NOMO-1 treated with DMSO at 0.1 percent for 48 hours (cell line): ENCODE measurements at regions not wholly inside any gene's neighbourhood (a gene's known extent, or its start where the extent isn't known, plus 50 kb on each side); places are given as distances from the start of the nearest gene placed in this dataset.
"Not testable (repeated sequence)": the region's sequence is repeated elsewhere in the genome, so short reads cannot be mapped to it uniquely, and the experiment has no call there.

Experiments
- DNase-seq: peaks from one replicate; lab custom pipeline; 2025; ENCODE audit not compliant: unreplicated experiment; lab: John Stamatoyannopoulos, UW

DNA sequence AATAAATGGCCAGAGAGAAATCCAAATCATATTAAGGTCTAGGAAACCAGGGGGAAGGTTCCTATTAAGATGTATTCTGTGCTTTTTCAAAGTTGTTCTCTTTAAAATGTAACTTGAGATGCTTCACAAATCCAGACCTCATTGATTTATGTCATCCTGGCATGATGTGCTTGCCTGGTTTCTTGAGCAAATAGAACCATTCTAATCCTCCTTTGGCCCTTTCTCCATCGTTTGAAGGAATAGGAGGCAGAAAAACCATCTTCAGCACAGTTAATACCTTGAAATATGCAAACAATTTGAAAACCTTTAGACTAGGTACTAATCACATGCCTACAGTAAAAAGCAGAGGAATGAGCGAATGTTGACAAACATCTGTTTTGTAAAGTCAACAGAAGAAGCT is 202.2 kb upstream of the CXorf66 start:
- DNase-seq: no peak

DNA sequence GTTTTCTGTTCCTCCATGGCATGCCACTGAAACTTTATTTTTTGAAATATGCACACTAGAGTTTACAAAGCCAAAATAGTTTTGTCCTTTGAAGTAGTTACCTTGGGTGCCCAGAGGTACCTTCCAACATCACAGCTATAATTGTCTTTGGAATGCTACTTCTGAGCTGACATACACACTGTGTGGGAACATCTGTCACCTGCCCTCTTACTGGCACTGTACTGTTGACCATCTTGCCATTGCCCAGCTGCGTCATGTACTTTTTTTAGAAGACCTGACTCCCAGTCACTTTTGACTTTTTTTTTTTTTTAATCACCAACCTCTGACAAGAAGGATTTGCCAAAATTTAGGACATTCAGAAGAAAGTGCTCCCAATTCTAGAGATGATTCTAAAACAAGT is 200.5 kb upstream of the CXorf66 start:
- DNase-seq: no peak

DNA sequence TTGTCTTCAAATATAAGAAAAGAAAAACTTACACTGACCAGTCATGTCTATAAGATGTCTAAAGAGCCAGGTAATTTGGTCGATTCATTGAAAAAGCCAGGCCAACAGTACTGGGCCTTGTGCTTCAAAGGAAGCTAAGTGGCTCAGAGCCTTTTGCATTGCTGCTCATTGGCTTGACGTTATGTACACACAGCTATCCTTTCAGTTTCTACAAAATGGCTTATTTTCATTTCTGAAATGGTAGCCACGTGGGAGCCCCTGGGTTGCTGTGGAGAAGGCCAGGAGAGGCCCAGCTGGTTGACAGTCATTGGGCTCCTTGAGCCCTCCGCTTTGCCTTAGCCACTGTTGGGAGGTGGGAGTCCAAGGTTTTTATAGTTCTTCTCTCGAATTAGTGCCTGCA is 199.1 kb upstream of the CXorf66 start:
- no peak for DNase-seq

DNA sequence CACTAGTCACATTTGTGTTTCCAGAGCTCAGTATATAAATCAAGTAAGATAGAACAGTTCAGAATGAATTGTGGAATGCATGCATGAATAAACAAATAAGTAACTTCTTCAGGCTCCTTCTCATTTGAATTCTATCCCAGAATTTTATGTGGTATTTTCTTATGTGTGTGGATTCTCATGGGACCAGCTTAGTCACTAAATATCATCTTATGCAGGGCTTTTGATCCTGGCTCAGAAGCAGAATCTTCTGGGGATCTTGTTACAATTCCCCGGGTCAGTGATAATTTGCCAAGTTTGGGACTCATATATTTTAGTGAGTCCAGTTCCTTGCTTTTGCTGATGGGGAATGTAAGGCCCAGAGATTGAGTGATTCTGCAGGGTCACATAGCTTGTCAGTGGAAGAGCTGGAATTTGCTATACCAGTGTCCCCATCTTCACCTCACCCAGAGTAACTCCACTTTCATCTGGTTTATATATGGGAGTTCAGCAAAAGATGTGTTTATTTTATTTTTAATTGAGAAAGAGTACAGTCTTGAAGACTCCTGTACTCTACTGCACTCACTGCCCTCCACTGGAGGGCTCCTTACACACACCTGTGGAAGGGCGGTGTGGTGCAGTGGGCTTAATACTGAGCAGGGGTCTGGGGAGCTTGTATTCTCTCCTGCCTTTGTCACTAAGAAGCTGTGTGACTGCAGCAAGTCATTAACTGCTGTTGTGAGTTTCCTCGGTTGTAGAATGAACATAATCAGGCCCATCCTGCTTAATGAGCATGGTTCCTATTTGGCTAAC is 198.2 kb upstream of the CXorf66 start:
- DNase-seq: no peak

DNA sequence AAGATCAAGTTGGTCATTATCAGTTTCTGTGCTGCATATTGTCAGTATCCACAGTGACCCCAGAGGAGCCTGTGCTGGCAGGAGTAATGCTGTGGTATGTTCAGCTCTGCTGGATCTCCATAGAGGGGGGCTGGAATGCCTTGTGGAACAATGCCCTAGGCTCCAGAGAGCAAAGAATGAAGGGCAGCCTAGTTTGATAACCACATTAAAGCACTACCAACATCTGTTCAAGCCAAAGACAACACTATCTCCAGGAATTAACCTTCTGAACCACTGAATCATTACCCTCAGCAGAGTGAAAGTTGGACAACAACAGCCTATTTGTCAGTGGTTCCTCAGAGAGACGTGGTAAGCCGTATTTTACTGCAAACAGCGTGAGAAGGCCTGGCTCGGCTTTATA is 192.3 kb upstream of the CXorf66 start:
- no peak for DNase-seq

DNA sequence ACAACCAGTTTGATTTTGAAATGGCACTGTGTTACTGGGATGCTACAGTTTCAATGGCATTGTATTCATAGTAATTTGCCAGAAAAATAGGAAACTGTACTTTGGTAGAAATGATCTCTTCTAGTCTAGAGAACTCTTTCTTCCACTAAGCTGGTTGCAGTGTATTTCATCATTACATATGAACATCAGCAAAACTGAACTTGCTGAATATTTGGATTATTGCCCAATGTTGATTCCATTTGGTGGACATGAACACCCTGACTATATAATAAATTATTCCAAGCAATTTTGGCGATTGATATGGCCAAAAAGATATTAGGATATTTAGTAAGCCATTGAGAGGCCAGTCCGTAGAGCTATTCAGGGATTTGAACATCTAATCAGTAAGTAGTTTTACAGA is 191.8 kb upstream of the CXorf66 start:
- DNase-seq: no peak

DNA sequence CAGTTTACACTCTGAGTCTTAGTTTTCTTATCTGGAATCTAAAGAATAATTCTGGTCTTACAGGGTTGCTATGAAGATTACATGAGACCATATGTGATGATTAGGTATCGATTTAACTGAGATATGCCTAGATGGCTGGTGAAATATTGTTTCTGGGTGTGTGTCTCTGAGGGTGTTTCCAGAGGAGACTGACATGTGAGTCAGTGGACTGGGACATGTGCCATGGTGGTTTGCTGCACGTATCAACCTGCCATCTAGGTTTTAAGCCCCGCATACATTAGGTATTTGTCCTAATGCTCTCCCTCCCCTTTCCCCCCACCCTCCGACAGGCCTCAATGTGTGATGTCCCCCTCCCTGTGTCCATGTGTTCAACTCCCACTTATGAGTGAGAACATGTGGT is 186.0 kb upstream of the CXorf66 start:
- DNase-seq: no peak

DNA sequence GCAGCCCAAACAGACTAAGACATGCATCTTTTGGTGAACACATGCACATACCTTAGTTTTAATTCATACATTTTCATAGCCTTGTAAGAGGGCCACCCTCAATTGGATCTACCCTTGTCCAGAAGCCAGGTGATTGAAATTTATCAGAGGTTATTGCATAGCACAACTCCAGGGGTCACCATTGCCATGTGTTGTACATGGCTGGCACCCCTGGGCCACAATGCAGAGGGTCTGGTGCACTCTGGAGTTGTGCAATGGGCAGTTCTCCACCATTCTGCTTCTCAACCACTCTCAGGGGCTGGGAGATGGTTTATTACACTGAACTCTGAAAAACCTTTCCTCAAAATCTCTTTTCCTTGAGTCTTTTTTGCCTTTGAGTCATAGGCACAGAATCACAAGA is 184.4 kb upstream of the CXorf66 start:
- no peak for DNase-seq

DNA sequence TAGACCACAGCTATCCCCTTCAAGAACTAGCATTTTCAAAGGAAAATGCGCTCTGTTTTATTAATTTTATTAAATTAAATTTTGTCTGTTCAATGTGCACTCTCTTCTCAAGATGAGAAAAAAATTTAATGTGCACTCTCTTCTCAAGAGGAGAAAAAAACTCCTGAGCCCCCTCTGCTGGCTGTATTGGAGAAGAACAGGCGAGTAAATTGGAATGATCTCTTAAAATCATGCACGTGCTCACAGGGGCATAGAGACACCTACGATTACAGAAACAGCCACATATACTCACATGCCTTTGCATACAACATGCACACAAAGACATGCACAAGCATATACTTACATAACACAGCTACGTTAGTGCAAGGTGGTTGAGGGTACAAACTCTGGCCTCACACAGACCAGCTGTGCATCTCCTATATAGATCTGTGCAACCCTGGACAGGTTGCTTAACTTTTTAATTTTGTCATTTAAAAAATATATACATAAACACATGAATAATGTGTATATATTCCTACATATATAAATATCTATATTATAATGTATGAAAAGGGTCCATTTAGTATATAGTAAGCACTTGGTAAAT is 176.2 kb upstream of the CXorf66 start:
- DNase-seq: no peak

DNA sequence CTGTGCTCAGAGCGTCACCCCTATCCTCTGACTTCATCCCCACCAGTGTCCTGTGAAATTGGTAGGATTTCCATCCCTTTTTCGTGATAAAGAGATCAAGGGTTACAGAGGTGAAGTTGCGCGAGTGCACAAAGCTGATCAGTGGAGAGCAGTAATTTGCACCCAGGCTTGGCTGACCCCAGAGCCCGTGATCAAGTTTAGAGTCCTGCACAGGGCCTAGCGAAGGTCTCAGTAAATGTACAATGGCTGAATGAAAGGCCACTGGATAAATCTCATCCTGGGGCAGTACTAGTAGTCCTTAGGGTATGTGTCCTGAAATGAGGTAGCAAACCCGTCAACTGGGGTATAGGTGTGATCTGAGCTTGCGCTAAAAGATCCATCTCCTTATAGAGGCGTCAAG is 173.2 kb upstream of the CXorf66 start:
- DNase-seq: not testable (repeated sequence)

DNA sequence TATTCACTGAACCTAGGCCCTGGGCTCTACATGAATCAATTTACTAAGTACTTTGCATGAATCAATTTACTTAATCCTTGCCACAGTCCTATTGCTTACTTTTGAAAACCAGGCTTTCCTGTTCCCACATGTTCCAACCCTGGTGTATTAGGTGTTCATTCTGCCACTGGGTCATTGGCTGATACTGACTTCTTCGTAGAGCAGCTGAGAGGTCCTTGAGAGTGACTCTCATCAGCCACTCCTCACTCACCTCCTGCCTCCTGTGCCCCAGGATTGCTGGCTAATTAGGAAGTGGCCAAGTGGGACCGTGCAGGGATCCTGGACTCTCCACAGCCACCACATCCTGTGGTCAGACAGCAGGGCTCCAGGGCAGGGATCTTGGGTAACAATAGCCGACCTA is 172.7 kb upstream of the CXorf66 start:
- not testable (repeated sequence) for DNase-seq

DNA sequence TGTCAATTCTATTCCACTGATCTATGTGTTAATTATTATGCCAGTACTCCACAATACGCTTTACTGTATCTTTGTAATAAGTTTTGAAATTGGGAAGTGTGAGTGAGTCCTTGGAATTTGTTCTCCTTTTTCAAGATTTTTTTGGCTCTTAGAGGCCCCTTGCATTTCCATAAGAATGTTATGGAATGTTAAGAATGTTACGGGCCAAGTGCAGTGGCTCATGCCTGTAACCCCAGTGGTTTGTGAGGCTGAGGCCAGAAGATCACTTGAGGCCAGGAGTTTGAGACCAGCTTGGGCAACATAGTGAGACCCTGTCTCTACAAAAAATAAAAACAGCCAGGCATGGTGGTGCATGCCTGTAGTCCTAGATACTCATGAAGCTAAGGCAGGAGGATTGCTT is 167.6 kb upstream of the CXorf66 start:
- DNase-seq: no peak

DNA sequence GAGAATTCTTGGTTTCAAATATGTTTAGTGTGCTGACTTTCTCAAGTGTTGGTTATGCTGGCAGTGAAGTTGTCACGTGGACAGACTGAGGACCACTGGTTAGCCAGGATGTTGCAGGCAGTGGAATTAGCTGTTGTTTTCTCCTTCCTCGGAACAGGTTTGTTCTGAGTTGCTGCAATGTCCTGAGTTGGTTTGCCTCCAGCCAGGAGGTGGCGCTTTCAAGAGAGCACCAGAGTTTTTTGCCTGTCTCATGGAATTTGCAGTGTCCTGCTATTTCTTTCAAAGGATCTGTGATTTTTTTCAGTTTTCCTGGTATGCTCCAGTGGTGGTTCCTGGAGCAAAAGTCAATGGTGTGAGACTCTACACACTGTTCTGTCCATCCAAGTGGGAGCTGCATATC is 158.1 kb upstream of the CXorf66 start:
- DNase-seq: no peak

DNA sequence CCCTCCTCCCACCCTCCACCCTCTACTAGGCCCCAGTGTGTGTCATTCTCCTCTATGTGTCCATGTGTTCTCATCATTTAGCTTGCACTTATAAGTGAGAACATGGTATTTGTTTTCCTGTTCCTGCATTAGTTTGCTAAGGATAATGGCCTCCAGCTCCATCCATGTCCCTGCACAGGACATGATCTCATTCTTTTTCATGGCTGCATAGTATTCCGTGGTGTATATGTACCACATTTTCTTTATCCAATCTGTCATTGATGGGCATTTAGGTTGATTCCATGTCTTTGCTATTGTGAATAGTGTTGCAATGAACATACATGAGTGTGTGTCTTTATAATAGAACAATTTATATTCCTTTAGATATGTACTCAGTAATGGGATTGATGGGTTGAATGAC is 148.7 kb upstream of the CXorf66 start:
- not testable (repeated sequence) for DNase-seq

DNA sequence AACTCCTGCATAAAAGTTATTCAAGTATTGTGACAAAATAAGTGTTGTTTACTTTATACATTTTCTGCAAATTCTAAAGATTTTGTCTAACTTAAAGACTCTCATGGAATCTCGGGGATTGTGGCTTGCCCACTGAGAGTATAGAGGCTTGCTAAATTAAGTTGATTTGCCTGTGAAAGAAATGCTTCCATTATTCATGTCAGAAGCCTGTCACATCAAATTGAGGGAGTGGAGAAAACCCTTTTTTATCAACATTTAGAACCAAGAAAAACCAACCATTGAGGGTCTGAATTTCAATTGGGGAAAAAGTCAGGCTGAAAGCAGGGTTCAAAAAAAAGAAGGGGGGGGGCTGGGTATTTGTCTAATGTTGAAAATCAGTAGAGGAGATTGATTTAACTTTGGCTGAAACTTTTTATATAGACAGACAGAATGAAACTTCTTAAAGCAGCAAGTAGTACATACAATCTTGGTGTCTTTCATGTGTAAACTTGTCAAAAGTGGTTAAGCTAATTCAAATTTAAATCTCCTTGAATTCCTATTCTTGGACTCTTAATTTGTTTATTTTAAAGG is 144.8 kb upstream of the CXorf66 start:
- no peak for DNase-seq

DNA sequence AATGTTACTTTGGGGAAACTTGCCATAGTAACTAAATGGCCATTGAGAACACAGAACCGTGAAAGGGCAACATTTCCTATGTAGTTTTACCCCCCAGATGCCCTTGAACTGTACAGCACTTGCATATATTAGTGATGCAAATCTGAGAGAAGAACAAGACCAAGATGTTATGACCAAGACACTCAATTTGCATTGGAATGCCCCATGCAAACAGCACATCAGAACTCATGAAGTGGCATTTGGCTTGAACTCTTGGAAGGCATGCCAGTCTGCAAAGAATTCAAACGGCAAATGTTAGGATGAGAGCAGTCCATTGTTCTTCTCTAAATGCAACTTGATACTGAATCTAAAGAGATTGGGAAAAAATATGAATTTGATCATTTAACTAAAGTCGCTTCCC is 139.4 kb upstream of the CXorf66 start:
- no peak for DNase-seq

DNA sequence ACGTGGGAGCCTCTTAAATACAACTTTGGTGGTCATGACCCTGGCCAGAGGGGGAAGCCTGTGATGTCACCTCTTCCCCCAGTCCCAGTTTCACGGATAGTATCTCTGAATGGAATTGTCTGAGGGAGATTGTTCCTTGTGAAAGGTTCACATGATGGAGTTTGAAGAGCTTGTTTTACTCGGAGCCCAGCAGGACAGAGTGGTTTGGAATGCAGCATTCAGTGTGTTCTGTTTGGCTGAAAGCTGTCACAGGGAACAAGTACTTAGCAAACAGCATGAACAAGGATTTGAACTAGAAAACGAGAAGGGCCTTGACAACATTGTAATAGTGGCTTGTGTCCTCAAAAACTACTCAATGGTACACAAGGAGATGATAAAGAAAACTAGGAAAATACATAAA is 133.9 kb upstream of the CXorf66 start:
- no peak for DNase-seq

DNA sequence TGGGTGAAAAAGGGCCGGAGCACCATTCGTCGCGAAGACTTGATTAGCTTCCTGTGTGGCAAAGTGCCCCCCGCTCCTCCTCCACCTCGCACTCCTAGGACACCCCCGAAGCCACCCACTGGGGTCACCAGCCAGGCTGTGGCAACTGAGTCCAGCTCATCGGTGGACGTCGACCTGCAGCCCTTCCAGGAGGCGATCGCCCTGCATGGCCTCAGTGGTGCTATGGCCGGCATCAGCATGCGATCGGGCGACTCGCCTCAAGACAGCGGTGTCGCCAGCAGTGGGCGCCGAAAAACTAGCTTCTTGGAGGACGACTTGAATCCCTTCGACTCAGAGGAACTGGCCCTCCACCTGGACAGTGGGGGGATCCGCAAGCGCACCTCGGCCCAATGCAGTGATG is 126.8 kb upstream of the CXorf66 start:
- DNase-seq: no peak

DNA sequence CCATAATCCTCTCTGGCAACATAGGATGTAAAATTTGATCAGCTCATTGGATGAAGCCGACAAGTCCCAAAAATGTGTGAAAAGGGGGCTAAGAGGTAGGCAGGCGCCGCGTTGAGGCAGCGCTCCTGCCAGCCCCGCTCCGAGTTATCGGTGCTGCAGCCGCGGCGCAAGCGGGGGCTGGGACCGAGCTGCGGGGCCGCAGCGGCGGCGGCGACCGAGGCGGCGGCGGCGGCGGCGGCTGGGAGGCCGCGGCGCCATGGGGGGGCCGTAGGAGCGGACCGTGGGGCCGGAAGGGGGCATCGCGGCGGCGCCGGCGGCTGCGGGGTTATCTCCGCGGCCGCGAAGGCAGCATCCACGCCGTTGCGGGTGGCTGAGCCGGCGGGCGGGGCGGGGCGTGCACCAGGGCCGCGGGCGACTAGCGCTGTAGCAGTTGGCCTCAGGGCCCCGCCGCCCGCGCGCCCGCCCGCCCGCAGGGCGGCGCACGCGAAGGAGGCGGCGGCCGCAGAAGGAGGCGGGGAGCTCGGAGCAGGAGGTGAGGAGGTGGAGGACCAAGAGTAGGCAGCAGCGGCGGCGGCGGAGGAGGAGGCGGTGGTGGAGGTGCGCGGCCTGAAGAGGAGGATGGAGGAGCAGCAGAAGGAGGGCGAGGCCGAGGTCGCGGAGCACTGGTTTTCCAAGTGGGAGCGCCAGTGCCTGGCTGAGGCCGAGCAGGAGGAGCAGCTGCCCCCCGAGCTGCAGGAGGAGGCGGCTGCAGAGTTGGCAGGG is 126.0 kb upstream of the CXorf66 start:
- DNase-seq: no peak

DNA sequence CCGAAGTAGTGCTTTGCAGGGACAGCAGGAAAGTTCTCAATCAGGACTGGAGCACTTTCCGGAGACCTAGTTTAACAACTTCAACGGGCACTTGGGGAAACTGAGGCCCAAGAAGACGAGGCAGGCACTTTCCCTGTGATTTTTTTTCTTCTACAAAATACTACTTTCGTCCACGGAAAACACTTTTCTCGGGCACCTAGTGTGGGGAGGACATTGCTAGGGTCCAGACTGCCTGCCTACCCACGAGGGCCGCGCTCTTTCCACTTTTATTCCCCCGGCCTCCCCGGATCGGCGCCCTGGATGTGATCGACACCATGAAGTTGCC is 125.4 kb upstream of the CXorf66 start:
- no peak for DNase-seq

DNA sequence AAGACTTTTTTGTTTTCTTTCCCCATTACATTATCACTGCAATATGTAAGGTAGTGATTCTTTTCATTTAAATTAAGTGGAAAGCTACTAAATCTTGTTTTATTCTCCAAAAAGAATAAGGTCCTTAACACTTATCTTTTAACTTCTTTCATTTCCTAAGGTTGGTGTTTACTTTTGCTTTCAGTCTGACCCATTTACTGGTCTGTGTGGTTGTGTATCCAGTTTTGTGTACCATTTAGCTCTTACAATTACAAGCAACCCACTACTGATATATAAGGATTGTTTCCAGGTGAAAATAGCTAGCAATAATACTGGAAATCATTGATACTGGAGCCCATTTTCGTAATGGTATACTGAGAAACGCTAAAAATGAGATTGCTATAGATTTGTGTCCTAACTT is 123.1 kb upstream of the CXorf66 start:
- DNase-seq: no peak

DNA sequence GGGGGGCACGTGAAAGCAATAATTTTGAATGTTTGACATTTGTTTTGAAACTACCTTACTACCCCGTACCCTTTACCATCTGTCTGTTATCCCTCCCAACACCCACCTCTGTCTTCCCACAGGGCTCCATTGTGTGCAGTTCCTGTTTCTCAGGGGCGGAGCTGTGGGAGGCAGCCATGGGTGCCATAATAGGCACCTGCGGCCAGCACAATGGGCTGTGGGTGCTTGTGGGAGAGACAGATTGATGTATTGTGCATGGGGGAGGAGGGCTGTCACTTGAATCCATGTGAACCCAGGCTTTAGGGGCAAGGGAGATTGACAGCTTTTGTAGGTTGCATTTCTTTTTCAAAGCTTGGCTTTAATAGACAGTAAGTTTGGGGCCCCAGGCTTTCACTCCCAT is 122.6 kb upstream of the CXorf66 start:
- DNase-seq: no peak
